Mucosa of rectum (tissue), 2 donors: ENCODE measurements at regions not wholly inside any gene's neighbourhood (a gene's known extent, or its start where the extent isn't known, plus 50 kb on each side); places are given as distances from the start of the nearest gene placed in this dataset.

ENCODE experiments used
- H3K27ac ChIP-seq, 2 donors: one replicate each; pipeline ENCODE4 v1.7.0; 2013; ENCODE audit warnings: inconsistent platforms in 2 of 2, low read depth in 2 of 2, low read length in 2 of 2
- H3K27me3 ChIP-seq, 2 donors: one replicate each; pipeline ENCODE4 v1.7.0; 2013; ENCODE audit warnings: low read length in 2 of 2; ENCODE audit not compliant: control insufficient read depth in 2 of 2, insufficient read depth in 2 of 2
- H3K36me3 ChIP-seq, 2 donors: one replicate each; pipeline ENCODE4 v1.7.0; 2013; ENCODE audit warnings: low read length in 2 of 2; ENCODE audit not compliant: control insufficient read depth in 2 of 2, insufficient read depth in 2 of 2
- H3K4me1 ChIP-seq, 2 donors: one replicate each; pipeline ENCODE4 v1.7.0; 2013; ENCODE audit warnings: low read length in 2 of 2, mild to moderate bottlenecking in 1 of 2; ENCODE audit not compliant: control insufficient read depth in 2 of 2, insufficient read depth in 2 of 2
- H3K4me3 ChIP-seq, 2 donors: one replicate each; pipeline ENCODE4 v1.7.0; 2013; ENCODE audit warnings: low read length in 2 of 2
- H3K9ac ChIP-seq, 2 donors: one replicate each; pipeline ENCODE4 v1.7.0; 2013; ENCODE audit warnings: low read length in 2 of 2, low read depth in 1 of 2, mild to moderate bottlenecking in 1 of 2
- H3K9me3 ChIP-seq, 2 donors: one replicate each; pipeline ENCODE4 v1.7.0; 2013; ENCODE audit warnings: low read length in 2 of 2; ENCODE audit not compliant: control insufficient read depth in 2 of 2
- donor health status: healthy.
- donor health status: Normal muscosa, but diverticular disease.

DNA sequence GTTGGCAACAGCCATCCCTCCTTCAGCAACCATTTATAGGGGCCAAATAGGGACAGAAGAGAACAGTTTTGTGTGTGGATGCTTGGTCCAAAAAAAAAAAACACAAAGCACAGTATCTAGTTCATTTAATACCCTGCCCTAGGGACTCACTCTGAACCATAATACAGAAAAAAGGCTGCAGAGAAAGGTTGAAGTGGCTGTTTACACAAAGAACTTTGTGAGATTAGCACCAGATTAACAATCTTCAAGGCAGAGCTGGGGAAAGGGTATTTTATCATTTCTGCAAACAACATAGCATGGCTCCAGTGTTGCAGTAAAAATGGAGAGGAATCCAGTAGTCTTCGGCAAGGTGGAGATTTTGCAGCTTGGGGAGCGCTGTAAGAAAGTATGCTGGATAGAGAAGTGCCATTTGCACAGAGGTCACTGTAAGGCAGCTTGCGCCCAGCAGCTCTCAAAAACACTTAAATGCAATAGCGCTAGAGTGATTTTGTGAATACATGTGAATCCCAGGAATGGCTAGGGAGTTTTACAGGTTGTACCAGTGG is 124.2 kb upstream of the PLEKHA5 start:
- H3K9ac ChIP-seq: no peak overlapping the region
- H3K27ac ChIP-seq: no peak overlapping the region
- H3K4me1 ChIP-seq: no peaks in the 10 kb centered on the region
- H3K4me3 ChIP-seq: no peak overlapping the region
- H3K9me3 ChIP-seq: no peaks in the 10 kb centered on the region
- H3K27me3 ChIP-seq: no peaks in the 10 kb centered on the region
- H3K36me3 ChIP-seq: no peaks in the 10 kb centered on the region

DNA sequence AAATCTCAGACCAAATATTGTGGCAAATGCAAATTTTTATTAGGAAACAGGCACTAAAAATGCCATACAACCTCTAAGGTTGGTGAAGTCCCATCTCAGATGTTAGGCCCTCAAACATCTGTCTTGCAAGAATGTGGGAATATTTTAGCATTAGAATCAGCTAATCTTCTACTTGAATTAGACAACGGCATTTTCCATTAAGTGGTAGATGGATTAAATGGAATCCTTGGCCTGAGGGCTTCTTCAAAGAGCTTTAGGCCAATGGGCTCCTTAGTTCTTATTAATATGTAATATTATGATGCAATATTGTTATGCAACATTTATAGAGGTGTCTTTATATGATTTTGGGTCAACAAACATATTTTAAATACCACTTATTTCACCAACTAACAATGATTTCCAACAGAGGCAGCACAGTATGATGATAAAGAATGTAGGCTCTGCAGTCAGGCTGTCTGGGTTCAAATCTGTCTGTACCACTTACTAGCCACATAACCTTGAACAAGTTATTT is 122.9 kb upstream of the PLEKHA5 start:
- Histone ChIP-seq H3K9ac (no peak overlapping the region), H3K27me3 (no peaks in the 10 kb centered on the region), H3K27ac (no peak overlapping the region), H3K4me3 (no peak overlapping the region), H3K36me3 (no peaks in the 10 kb centered on the region), H3K4me1 (no peaks in the 10 kb centered on the region), H3K9me3 (no peaks in the 10 kb centered on the region)

DNA sequence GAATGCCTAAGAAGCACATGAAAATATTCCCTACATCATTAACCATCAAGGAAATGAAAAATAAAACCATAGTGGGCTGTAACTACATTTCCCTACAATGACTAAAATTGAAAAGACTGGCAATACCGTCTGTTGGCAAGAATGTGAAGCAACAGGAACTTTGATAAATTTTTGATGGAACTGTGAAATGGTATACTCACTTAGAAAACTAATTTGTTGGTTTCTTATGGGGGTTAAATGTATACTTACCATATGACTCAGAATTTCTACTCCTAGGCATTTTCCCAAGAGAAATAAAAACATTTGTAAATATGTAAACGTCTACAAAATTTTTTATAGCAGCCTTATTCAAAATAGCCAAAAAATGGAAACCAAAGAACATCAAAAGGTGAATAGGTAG is 121.4 kb upstream of the PLEKHA5 start:
- Histone ChIP-seq H3K36me3 (no peaks in the 10 kb centered on the region), H3K27ac (no peak overlapping the region), H3K9me3 (no peaks in the 10 kb centered on the region), H3K9ac (no peak overlapping the region), H3K4me1 (no peaks in the 10 kb centered on the region), H3K27me3 (no peaks in the 10 kb centered on the region), H3K4me3 (no peak overlapping the region)

DNA sequence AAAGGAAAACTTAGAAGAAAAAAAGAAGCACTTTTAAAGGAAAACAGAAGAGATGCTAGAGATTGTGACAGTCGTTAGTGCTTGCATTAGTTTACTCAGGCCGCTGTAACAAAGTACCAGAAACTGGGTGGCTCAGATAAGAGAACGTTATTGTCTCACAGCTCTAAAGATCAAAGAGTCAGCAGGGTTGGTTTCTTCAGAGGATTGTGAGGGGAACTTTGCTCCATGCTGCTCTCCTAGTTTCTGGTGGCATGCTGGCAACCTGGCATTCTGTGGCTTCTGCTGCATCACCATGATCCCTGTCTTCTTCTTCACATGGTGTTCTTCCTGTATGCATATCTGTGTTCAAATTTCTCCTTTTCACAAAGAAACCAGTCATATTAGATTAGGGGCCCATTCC is 119.4 kb upstream of the PLEKHA5 start:
- no peak overlapping the region for H3K4me3 ChIP-seq
- H3K9ac ChIP-seq: no peak overlapping the region

DNA sequence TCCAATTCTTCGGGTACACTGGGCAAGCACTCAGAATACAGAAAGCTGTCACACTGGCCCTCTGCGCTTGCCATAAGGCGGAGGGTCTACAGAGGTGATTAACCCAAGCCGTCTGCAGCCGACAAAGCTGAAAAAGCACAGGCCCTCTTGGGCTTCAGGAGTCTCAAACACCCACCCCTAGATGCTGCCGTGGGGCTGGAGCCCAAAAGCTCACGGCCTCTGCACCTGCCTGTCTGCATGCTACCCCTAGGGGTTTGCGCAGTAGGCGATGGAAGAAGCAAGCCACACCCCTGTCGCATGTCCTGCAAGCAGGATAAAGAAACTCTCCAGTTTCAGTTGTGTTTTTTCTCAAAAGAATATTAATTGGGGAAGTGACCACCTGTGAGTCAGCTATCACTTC is 118.8 kb upstream of the PLEKHA5 start:
- no peaks in the 10 kb centered on the region for H3K36me3 ChIP-seq
- H3K27me3 ChIP-seq: no peaks in the 10 kb centered on the region
- no peak overlapping the region for H3K4me3 ChIP-seq
- no peaks in the 10 kb centered on the region for H3K4me1 ChIP-seq
- H3K27ac ChIP-seq: no peak overlapping the region
- H3K9ac ChIP-seq: no peak overlapping the region
- no peaks in the 10 kb centered on the region for H3K9me3 ChIP-seq

More for the DNA sequence above, 119.4 kb upstream of the PLEKHA5 start:
- Histone ChIP-seq H3K27me3 (no peaks in the 10 kb centered on the region), H3K9me3 (no peaks in the 10 kb centered on the region), H3K27ac (no peak overlapping the region), H3K36me3 (no peaks in the 10 kb centered on the region), H3K4me1 (no peaks in the 10 kb centered on the region)

DNA sequence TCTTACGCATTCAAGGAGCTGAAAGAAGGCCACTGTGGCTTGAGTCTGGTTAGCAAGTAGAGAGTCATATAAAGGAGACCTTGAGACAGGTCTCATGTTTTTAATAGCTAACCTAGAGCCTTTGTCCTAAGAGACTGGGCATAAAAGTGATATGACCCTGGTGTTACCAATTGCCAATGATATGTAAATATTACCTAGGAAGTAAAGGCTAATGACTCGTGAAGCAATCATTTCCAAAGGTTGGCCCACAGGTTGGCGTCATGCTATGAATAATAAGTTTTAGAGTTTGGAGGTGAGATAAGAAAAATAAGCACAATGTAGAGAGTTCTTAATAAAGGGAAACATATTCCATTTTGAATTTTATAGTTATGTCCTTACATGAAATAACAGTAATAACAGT is 116.6 kb upstream of the PLEKHA5 start:
- Histone ChIP-seq H3K9me3 (no peaks in the 10 kb centered on the region), H3K4me1 (no peaks in the 10 kb centered on the region), H3K27me3 (no peaks in the 10 kb centered on the region), H3K9ac (no peak overlapping the region), H3K4me3 (no peak overlapping the region), H3K27ac (no peak overlapping the region), H3K36me3 (no peaks in the 10 kb centered on the region)

DNA sequence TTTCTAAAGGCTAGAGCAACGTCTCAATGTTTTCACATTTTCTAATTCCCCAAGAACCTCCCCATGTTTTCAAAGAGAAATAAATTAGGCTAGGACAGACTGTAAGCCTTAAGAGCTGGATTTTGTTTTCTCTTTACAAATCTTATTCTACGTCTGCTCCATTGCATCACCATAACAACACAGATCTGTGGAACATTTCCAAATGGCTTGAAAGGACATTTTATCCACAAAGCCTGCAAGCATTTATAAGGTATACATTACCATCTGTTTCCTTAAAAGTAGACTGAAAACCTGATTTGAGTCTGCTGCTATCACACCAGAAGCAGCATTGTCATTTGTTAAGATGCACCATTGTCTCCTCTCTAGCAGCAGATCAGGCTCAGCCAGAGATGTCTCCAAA is 115.3 kb upstream of the PLEKHA5 start:
- no peak overlapping the region for H3K9ac ChIP-seq
- no peaks in the 10 kb centered on the region for H3K9me3 ChIP-seq
- H3K27ac ChIP-seq: no peak overlapping the region
- H3K4me3 ChIP-seq: no peak overlapping the region
- no peaks in the 10 kb centered on the region for H3K4me1 ChIP-seq
- H3K27me3 ChIP-seq: no peaks in the 10 kb centered on the region
- H3K36me3 ChIP-seq: no peaks in the 10 kb centered on the region

DNA sequence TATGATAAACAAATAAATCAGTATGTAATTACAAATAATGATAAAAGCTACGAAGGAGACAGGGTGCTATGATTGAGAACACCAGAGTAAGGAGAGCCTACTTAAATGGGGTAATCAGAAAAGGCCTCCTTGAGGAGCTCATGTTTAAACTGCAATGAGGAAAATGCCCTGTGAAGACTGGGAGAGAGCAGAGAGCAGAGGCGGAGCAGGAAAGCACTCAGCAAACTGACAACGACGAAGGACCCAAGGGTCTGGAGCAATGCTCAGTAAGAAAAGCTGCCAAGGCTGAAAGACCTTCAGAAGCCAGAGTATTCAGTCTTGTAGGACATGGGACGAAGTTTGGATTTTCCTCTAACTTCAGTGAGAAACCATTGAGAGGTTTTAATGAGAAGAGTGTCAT is 114.2 kb upstream of the PLEKHA5 start:
- Histone ChIP-seq H3K9ac (no peak overlapping the region), H3K36me3 (no peaks in the 10 kb centered on the region), H3K4me3 (no peak overlapping the region), H3K27ac (no peak overlapping the region), H3K4me1 (no peaks in the 10 kb centered on the region), H3K9me3 (no peaks in the 10 kb centered on the region), H3K27me3 (no peaks in the 10 kb centered on the region)

DNA sequence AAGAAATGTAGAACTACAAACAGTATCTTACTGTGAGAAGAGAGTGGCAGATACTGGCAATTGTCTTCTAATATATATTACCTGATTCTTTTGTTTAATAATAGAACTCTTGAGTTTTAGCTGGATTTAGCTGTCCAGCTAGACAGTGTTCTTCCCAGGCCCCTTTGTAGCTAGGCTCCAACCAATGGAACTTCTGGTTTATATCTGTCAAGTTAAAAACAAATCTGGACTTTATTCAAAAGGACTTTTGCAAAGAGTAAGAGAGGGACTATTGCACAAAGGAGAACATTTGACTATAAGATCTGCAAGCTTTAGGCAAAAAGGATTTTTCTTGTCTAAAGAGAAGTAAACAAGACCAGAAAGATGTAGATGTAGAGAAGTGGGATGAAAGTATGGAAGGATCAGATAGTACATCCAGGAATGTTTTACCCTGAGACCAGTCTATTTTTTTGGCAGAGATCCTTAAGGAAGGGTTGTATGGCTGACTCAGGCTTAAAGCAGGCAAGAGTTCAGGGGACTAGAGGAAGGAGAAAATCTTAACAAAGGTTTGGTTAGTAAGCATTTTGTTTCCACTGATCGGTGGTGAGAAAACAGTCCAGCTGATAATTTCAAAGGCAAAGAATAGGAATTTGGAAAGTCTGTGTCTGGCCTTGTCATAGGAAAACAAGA is 111.1 kb upstream of the PLEKHA5 start:
- Histone ChIP-seq H3K27ac (no peak overlapping the region), H3K27me3 (no peaks in the 10 kb centered on the region), H3K4me3 (no peak overlapping the region), H3K36me3 (no peaks in the 10 kb centered on the region), H3K9me3 (no peaks in the 10 kb centered on the region), H3K9ac (no peak overlapping the region), H3K4me1 (peaks cover 2 to 6% of the 10 kb centered on the region in 2 donors)

DNA sequence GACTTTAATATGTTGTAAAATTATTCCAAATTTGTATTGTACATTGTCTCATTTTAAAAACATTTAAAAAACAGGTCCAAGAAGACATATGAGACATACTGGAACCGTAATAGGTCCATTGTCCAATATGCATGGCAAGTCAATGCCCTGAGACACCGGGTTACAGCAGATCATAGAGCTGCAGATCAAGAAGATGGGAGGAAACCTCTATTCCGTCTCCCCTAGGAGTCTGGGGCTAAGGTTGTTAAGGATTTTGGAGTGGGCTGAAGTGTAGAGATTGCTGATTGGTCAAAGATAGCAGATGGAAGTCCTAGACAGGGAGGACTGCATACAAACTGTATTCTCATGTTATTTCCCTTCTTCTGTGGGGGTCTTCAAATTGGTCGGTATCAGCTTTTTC is 108.3 kb upstream of the PLEKHA5 start:
- H3K9me3 ChIP-seq: no peaks in the 10 kb centered on the region
- no peak overlapping the region for H3K4me3 ChIP-seq
- H3K9ac ChIP-seq: no peak overlapping the region
- no peaks in the 10 kb centered on the region for H3K36me3 ChIP-seq
- peaks cover 2 to 6% of the 10 kb centered on the region in 2 donors for H3K4me1 ChIP-seq
- H3K27ac ChIP-seq: no peak overlapping the region
- H3K27me3 ChIP-seq: no peaks in the 10 kb centered on the region
